IPS-18c (cell line): ENCODE measurements at regions not wholly inside any gene's neighbourhood (a gene's known extent, or its start where the extent isn't known, plus 50 kb on each side); places are given as distances from the start of the nearest gene placed in this dataset.

ENCODE experiments used
- H3K4me3 ChIP-seq: 2 replicates; pipeline ENCODE4 v1.7.0; 2013; ENCODE audit warnings: low read depth, mild to moderate bottlenecking, low read length, moderate library complexity; ENCODE audit not compliant: insufficient read depth
- H3K9me3 ChIP-seq: one replicate; pipeline ENCODE4 v1.6.1; 2013; ENCODE audit warnings: mild to moderate bottlenecking, low read length, moderate library complexity; ENCODE audit not compliant: control insufficient read depth, insufficient read depth

DNA sequence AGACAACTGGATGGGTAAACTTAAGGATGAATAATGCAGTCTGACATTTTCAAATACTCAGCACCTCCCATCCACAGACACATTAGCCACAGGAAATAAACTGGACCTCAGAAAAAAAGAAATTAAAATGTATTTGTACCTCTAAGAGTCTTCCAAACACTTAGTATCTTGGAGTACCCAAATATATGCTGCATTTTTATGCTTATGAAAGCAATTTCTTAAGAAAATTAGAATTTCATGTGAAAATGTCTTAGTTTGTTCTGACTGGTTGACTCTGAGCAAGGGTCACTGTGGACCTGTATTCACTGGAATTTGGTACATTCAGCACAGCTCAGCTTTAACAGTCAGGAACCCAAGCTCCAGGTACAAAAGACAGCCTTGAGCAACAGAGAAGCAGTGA lies 216.2 kb upstream of the UBE2E2 start:
- peaks cover 2% of the 10 kb centered on the region for H3K9me3 ChIP-seq
- H3K4me3 ChIP-seq = no peak overlapping the region

DNA sequence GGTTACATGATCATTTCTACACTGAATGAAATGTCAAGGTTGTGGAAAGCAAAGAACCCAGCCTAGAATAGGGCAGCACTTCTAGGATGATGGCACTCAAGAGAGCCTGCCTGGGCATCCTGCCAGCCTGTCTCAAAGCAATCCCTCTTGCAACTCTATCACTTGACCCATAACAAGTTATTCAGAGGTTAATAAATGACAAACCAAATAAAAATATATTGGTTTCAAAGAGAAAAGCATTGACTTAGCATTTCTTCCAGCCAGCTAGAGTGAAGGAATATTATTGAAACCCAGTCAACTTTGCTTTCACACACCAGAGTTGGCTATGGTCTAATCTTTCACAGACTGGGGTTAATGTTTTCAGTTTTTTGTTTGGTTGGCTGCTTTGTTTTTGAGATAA lies 214.6 kb upstream of the UBE2E2 start:
- no peak overlapping the region for H3K4me3 ChIP-seq
- H3K9me3 ChIP-seq = peaks cover 2% of the 10 kb centered on the region

DNA sequence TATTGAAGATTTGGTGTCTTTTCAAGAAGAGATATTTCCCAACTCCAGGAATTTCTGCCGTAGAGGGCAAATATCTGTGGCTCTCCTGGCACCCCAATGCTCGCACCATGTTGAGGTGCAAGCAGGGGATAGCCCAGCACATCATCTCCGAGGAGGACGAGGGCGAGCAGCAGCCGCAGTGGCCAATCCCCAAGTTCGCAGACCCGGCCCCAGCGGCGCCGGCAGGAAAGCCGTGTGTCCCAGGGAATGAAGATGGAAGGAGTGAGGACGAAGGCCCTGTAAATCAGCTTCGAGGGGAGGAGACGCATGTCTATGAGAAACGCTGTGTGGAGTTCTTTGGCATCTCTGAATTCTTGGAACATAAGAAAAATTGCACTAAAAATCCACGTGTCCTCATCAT lies 213.4 kb upstream of the UBE2E2 start:
- Histone ChIP-seq H3K9me3 (peaks cover 2% of the 10 kb centered on the region), H3K4me3 (no peak overlapping the region)

DNA sequence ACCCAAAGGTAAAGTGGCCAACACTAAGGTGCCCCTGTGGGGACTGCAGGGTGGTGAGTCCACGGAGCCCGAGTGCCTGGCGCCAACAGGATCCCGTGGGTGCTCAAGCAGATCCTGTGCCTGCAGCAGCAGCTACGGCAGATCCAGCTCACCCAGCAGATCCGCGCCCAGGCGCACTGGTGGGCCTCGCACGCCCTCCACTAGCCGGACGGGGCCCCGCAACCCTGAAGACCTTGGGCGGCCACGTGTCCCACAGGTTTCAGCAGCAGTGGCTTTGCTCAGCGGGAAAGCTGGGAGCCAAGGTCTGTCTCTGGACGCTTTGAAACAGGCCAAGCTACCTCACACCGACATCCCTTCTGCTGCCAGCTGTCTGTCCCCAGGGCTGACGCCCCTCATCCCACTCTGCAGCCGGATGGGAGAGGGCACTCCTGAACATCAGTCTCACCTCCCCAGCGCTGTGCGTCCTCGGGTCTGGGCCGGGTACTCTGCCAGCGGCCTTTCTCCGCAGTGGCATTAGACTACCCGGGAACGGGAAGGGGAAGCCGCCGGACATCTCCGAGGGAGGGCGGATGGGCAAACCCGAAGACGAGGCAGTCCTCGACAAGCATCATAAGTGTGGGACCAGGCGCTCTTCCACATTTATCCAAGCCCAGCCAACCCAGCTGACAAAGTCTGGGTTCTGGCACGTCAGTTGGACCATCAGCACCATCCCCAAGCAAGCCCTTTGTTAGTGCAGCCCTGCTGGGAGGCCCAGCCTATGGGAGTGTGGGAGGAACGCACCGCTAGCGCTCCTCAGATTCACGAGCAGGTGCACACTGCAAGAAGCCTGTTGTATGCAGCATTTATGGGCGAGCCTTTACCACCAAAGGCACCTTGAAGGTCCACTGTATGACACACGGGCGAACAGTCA lies 212.6 kb upstream of the UBE2E2 start:
- Histone ChIP-seq H3K9me3 (peaks cover 2% of the 10 kb centered on the region), H3K4me3 (no peak overlapping the region)

DNA sequence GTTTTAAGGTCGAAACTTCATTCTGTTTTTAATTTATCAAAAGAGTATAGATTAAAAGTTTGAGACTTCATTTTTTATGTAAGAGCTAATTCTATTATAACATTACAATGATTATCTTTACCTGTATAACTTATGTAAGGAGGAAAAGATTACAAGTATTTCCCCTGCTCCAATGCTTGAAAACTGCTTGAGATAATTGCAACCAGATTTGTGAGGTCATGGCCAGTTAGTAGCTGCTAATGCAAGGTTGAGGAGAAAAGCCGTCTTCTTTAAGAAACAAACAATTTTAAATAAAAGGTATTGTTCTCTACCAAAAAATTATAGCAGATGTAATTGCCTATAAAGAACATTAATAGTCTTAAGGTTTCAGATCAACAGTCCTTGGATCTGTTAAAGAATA lies 208.3 kb upstream of the UBE2E2 start:
- H3K4me3 ChIP-seq = no peak overlapping the region
- peaks cover 5% of the 10 kb centered on the region for H3K9me3 ChIP-seq

DNA sequence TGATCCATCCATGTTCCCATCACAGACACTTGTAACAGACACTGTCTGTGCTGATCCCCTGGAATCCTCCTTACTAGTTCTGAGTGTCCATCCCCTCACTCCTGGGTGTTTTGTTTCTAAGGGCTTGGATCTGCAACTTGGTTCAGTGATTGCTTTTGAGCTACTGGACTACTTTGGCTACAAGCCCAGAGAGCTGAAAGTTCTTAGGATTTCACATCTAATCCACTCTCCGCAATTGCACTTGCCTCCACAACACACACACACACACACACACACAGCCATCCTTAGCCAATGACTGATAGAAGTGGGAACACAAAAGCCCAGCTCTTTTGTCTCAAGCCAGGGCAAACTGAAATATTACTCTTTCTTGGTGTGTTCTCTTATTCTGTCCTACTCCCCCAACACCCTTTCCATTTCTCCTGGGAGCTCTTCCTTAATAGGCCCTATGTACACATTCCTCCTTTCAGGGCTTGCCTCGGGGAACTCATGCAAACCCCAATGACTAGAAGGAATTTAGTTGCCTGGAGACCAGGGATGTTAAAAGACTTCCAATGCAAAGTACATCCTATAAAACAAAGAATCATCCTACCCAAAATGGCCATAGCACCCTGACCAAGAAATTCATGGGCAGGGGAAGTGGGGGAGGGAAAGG lies 206.1 kb upstream of the UBE2E2 start:
- peaks cover 3% of the 10 kb centered on the region for H3K9me3 ChIP-seq
- H3K4me3 ChIP-seq = no peak overlapping the region

DNA sequence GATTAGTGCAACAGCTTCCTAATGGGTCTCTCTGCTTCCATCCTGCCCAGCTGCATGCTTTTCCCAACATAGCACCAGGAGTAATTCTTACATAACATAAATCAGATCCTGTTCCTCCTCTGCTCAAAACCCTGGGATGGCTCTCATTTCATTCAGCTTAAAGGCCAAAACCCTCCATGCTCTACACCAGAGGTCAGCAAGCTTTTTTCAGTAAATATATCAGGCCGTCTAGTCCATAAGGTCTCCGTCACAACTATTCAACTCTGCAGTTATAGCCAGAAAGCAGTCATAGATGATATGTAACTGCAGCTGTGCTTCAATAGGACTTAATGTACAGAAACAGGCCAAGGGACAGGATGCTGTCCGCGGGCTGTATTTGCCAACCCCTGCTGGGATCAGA lies 202.8 kb upstream of the UBE2E2 start:
- Histone ChIP-seq H3K9me3 (peaks cover 3% of the 10 kb centered on the region), H3K4me3 (no peak overlapping the region)

DNA sequence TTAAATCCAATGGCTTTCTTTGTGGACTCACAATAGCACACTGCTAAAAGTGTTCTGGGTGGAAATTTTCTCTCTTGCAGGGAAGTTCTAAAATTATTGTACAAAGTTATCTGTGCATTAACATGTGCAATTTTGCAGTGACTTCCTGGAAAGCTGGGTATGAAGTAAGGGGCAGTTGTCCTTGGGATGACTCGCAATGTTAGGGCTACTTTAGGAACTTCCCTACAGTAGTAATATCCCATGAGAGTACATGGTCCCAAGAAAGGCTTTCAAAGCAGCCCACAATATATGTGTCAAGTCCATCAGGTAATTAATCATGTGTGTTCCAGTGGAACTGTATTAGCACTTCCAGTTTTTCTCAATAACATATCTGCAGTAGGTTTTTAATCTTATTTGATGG lies 201.0 kb upstream of the UBE2E2 start:
- peaks cover 3% of the 10 kb centered on the region for H3K9me3 ChIP-seq
- no peak overlapping the region for H3K4me3 ChIP-seq

DNA sequence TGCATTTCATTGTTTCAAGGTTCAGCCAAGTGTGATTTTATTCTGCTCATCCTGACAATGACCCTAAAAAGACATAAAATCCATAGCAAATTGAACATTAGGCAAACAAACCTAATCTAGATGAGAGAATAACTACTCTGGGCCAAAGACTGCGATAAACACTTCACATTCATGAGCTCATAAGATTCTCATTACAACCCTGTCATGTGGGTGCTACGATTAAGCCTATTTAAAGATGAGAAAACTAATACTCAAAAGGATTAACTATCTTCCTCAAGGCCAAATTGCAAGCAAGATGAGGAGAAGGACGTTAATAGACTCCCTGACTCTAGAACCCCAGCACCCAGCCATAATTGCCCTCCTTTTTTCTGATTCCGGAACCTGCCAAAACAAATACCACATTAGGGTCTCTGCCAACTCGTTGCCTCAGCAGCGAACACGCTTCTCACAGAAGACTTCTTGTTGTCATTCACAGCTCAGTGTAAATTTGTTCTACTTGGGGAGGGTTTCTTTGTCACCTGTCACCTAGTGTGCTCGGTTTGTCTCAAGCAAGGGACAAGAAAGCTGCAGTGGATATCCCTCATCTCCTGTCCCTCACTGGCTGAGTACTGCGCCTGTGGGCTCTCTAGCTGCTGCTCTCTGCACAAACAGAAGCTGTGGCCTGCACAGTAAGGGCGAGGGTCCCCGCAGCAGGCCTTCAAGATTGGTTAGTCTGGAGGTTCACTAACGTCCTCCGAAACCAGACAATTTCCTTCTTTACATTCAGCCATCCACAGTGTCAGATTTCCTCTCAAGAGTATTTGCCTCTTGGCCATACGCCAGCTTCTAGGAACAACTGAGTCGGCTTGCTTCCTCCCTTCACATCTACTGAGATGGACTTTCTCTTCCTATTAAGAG lies 200.0 kb upstream of the UBE2E2 start:
- no peak overlapping the region for H3K4me3 ChIP-seq
- no peaks in the 10 kb centered on the region for H3K9me3 ChIP-seq

DNA sequence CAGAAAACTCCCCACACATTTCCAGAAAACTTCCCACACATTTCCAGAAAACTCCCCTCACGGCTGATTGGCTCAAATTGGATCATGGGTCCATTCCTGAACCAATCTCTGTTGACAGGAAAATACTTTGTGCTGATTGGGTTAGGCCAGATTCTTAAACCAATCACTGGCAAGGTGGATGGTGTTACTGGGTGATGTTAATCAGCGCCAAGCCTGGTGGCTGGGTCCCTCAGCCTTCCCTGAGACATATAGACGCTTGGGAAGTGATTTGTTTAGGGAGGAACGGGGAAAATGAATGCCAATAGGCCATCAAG lies 199.4 kb upstream of the UBE2E2 start:
- no peaks in the 10 kb centered on the region for H3K9me3 ChIP-seq
- no peak overlapping the region for H3K4me3 ChIP-seq

DNA sequence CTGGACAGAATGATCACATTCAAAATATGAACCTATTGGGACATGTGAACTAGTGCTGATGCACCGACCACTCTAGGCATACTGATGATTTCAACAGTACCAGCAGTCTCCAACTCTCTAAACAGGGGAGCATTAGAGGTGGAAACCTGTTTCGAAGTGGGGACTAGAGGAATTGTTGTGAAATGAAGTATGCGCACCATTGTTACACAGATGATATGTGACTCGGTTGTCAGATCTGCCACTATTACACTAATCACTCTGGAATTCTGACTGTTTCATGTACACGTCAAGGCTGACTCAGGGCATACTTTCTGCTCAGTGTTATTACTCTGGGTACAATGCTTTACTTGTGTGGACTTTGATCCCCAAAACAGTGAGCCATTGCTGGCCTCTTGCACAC lies 198.2 kb upstream of the UBE2E2 start:
- no peak overlapping the region for H3K4me3 ChIP-seq
- H3K9me3 ChIP-seq = no peaks in the 10 kb centered on the region

DNA sequence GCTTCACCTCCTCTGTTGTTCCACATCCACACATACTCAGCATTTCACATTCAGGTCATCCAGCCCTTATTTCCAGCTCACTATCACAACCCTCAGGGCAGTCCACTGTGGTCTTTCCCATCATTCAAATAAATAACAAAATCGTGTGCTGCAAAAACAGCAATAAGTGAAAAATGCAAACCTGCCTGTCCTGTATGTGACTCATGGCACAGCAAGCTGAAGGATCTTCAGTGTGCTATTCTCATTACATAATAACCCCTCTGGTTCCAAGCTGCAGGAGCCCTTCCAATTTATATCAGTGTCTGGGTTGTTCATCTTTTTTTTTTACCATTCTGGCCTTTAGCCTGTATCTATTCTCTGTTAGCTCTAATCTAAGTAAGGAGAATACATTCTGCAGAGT lies 185.3 kb upstream of the UBE2E2 start:
- Histone ChIP-seq H3K9me3 (no peaks in the 10 kb centered on the region), H3K4me3 (no peak overlapping the region)

DNA sequence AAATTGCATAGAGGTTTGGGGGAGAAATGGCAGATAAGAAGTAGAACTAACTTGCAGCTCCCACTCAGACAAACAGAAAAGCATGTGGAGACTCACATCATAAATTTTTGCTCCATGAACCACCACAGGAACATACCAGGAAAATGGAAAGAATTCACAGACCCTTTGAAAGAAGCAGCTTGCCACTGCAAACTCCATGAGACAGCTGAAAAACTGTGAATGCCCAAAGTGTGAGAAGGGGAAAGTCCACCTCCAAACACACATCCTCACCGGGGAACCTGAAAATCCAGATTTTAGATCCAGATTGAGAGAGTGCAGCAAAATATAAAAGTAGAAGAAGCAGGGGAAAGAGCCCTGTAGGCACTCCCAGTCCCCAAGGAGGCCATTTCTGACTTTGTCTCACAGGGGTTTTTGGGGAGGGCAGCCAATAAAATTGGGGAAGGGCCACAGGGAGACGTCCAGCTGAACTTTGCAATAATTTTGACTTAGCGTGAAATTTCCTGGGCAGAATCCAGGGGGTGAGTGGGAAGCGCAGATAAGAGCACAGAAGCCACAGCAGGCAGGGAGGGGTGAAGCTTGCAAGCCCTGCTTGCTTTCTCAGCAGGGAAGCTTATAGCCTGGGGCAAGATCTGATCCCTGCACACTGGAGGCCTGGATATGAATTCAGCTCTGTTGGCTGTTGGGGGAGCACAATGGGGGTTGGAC lies 183.4 kb upstream of the UBE2E2 start:
- no peak overlapping the region for H3K4me3 ChIP-seq

DNA sequence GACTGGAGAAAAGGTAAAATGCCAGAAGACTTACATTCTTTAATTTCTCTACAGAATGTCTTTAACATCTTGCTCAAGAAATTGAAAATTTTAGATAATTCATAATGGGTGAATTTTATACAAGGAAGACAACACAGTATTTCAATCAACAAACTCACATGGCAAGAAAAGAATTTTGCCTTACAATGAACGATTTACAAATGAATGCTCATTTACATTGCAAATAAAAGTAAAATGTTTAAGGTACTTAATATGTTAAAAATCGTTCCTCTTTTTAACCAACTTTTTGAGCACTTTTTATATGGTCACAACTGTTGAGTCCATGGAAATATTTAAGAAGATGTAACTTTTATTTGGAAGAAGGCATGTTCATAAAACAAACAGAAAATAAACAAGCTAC lies 174.8 kb upstream of the UBE2E2 start:
- no peak overlapping the region for H3K4me3 ChIP-seq
- peaks cover 5% of the 10 kb centered on the region for H3K9me3 ChIP-seq

More for the DNA sequence above, 183.4 kb upstream of the UBE2E2 start:
- peaks cover 3% of the 10 kb centered on the region for H3K9me3 ChIP-seq

DNA sequence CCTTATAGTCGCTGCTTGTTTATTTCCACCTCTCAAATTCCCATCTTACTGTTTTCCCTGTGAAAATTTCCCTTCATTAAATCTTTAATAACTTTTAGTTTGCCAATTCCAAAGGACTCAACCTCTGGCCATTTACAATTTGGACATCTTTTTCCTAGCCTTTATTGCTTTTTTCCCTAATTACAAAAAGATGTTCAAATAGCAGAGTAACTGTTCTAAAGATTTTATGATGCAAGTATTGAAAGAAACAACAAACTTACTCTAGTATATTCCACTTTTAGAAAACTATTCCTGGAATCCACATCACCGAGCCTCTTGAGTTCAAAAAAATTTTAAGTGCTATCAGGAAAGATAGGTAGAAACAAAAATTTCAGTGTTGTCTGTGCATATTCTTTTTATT lies 174.1 kb upstream of the UBE2E2 start:
- H3K4me3 ChIP-seq = no peak overlapping the region
- H3K9me3 ChIP-seq = peaks cover 5% of the 10 kb centered on the region

DNA sequence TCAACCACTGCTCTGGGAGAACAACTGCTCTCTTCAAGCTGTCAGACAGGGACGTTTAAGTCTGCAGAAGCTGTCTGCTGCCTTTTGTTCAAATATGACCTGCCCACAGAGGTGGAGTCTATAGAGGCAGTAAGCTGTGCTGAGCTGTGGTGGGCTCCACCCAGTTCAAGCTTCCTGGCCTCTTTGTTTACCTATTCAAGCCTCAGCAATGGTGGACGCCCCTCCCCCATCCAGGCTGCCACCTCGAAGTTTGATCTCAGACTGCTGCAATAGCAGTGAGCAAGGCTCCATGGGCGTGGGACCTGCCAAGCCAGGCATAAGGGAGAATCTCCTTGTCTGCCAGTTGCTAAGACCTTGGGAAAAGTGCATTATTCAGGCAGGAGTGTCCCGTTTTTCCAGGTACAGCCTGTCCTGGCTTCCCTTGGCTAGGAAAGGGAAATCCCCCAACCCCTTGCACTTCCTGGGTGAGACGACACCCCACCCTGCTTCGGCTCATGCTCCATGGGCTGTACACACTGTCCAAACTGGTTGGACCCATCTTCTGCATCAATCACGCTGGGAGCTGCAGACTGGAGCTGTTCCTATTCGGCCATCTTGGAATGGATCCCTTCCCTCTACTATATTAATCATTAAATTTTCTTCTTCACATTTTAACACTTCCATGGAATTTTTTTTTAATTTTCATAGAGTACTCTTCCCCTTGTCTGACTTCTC lies 167.0 kb upstream of the UBE2E2 start:
- no peak overlapping the region; the same call in 1 of the 2 replicates for H3K4me3 ChIP-seq

DNA sequence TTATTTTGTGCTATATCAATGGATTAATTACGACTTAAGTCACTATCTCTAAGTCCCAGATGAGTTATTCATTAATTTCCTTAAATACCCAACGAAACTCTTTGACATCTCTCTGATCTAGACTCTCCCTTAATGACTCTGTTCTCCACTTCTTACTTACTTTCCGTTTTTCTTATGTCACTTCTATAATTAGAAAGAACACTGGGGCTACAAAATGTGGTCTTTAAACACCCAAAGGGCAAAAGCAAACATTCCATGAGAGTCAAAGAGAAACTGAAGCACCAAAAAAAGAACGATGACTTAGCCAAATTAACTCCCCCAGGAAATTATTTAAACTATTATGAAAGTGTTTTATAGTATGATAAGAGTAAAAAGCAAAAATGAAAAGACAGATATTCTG lies 166.4 kb upstream of the UBE2E2 start:
- Histone ChIP-seq H3K4me3 (no peak overlapping the region), H3K9me3 (no peaks in the 10 kb centered on the region)

More for the DNA sequence above, 167.0 kb upstream of the UBE2E2 start:
- no peaks in the 10 kb centered on the region for H3K9me3 ChIP-seq
